GM12878 (cell line): ENCODE measurements at regions not wholly inside any gene's neighbourhood (a gene's known extent, or its start where the extent isn't known, plus 50 kb on each side); places are given as distances from the start of the nearest gene placed in this dataset.

ENCODE experiments used
- GABPA ChIP-seq: IDR thresholded peaks from 2 replicates; pipeline ENCODE4 v1.6.1; 2014; ENCODE audit warnings: antibody characterized with exemption, low read depth, mild to moderate bottlenecking, inconsistent platforms
- ZZZ3 ChIP-seq: IDR thresholded peaks from 2 replicates; pipeline ENCODE4 v1.6.1; 2011; ENCODE audit warnings: low read depth; ENCODE audit not compliant: control insufficient read depth, insufficient read length
- TF ChIP-seq, protein P1 (sequence below), 3 experiments: IDR thresholded peaks in 2 of 3; conservative IDR thresholded peaks in 1 of 3; 2 replicates each; pipeline ENCODE4 v1.5.1; 2011; ENCODE audit warnings: low read depth in 3 of 3, low read length in 3 of 3, mild to moderate bottlenecking in 3 of 3, control low read depth in 2 of 3, moderate library complexity in 2 of 3, inconsistent platforms in 1 of 3, mixed read lengths in 1 of 3; ENCODE audit not compliant: control insufficient read depth in 2 of 3, insufficient read depth in 1 of 3; ENCODE audit errors: extremely low read depth in 1 of 3
- TF ChIP-seq, protein P2 (sequence below): IDR thresholded peaks from 2 replicates; pipeline ENCODE4 v1.6.1; 2012; ENCODE audit warnings: low read length, inconsistent platforms

DNA sequence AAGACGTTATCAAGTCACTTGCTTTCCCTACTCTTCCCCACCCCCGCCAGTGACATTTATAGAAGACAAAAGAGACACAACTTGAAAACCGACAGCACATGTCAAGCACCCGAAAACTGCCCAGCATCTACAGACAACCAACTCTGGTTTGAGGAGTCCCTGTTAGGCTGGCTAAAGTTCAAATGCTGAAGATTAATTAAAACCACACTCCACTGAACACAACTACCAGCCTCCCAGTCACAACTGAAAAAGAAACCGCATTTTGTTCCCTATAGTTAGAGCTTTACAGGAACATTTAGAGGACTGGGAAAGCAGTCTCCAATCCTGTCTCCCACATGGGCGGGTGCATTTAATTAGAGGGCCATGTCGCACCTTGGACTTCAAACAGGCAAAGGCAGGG is 73.0 kb upstream of the COX10 start:
- TF ChIP-seq, protein P1, sequence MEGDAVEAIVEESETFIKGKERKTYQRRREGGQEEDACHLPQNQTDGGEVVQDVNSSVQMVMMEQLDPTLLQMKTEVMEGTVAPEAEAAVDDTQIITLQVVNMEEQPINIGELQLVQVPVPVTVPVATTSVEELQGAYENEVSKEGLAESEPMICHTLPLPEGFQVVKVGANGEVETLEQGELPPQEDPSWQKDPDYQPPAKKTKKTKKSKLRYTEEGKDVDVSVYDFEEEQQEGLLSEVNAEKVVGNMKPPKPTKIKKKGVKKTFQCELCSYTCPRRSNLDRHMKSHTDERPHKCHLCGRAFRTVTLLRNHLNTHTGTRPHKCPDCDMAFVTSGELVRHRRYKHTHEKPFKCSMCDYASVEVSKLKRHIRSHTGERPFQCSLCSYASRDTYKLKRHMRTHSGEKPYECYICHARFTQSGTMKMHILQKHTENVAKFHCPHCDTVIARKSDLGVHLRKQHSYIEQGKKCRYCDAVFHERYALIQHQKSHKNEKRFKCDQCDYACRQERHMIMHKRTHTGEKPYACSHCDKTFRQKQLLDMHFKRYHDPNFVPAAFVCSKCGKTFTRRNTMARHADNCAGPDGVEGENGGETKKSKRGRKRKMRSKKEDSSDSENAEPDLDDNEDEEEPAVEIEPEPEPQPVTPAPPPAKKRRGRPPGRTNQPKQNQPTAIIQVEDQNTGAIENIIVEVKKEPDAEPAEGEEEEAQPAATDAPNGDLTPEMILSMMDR (IDR thresholded peaks at IDR 0.05 in 2 of 3, conservative IDR thresholded peaks at IDR 0.05 in 1 of 3; ENCODE audit: control insufficient read depth in 2 of 3, extremely low read depth in 1 of 3, insufficient read depth in 1 of 3, low read depth in 3 of 3, low read length in 3 of 3) = no peak
- TF ChIP-seq, protein P2, sequence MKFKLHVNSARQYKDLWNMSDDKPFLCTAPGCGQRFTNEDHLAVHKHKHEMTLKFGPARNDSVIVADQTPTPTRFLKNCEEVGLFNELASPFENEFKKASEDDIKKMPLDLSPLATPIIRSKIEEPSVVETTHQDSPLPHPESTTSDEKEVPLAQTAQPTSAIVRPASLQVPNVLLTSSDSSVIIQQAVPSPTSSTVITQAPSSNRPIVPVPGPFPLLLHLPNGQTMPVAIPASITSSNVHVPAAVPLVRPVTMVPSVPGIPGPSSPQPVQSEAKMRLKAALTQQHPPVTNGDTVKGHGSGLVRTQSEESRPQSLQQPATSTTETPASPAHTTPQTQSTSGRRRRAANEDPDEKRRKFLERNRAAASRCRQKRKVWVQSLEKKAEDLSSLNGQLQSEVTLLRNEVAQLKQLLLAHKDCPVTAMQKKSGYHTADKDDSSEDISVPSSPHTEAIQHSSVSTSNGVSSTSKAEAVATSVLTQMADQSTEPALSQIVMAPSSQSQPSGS = no peak
- TF ChIP-seq GABPA = no peak
- TF ChIP-seq ZZZ3 = no peak
